ENCODE measurements at regions not wholly inside any gene's neighbourhood (a gene's known extent, or its start where the extent isn't known, plus 50 kb on each side); places are given as distances from the start of the nearest gene placed in this dataset.

- Histone ChIP-seq H3K27me3 (replicated peaks; ENCODE audit: insufficient read depth, low read length) (peaks cover 11% of the 10 kb centered on the region; the same call in 1 of the 2 replicates), H3K9me2 (replicated peaks; ENCODE audit: insufficient read depth, low read length) (no peaks in the 10 kb centered on the region), H4K20me1 (ENCODE audit: insufficient read depth, low read length) (no peaks in the 10 kb centered on the region), H3K9ac (ENCODE audit: low read length) (no peak overlapping the region), H3K79me2 (ENCODE audit: low read length) (no peaks in the 10 kb centered on the region), H3F3A (ENCODE audit: insufficient read depth, low read length) (no peaks in the 10 kb centered on the region; the same call in 1 of the 2 replicates), H2AFZ (ENCODE audit: low read length) (no peak overlapping the region), H3K9me3 (replicated peaks; ENCODE audit: insufficient read depth, low read length) (no peaks in the 10 kb centered on the region), H3K4me1 (ENCODE audit: low read length) (no peaks in the 10 kb centered on the region), H3K4me3 (ENCODE audit: low read length) (no peak overlapping the region), H3K4me2 (ENCODE audit: low read depth, low read length) (no peak overlapping the region), H3K36me3 (replicated peaks; ENCODE audit: insufficient read depth, low read length) (no peaks in the 10 kb centered on the region), H3K27ac (ENCODE audit: low read length) (no peak overlapping the region)
- DNase-seq: no peak
- no peak for TF ChIP-seq EZH2 (optimal IDR thresholded peaks at IDR 0.05; ENCODE audit: low read depth, low read length)
- no peak for TF ChIP-seq EZH2phosphoT487 (IDR thresholded peaks at IDR 0.05; ENCODE audit: low read length)
- TF ChIP-seq CTCF (IDR thresholded peaks at IDR 0.05; ENCODE audit: low read length): no peak
Measured at GRCh38 chr17:45718791-45719190, 65.3 kb upstream of the CRHR1 start.

- H3K4me1 ChIP-seq (ENCODE audit: low read length): no peaks in the 10 kb centered on the region
- no peaks in the 10 kb centered on the region for H3K36me3 ChIP-seq (replicated peaks; ENCODE audit: insufficient read depth, low read length)
- H4K20me1 ChIP-seq (ENCODE audit: insufficient read depth, low read length): no peaks in the 10 kb centered on the region
- DNase-seq: no peak
- no peak overlapping the region for H3K4me3 ChIP-seq (ENCODE audit: low read length)
- H2AFZ ChIP-seq (ENCODE audit: low read length): no peak overlapping the region
- no peaks in the 10 kb centered on the region; the same call in 1 of the 2 replicates for H3F3A ChIP-seq (ENCODE audit: insufficient read depth, low read length)
- H3K4me2 ChIP-seq (ENCODE audit: low read depth, low read length): no peak overlapping the region
- H3K9ac ChIP-seq (ENCODE audit: low read length): no peak overlapping the region
- no peak overlapping the region for H3K27ac ChIP-seq (ENCODE audit: low read length)
- no peak for TF ChIP-seq EZH2phosphoT487 (IDR thresholded peaks at IDR 0.05; ENCODE audit: low read length)
- TF ChIP-seq CTCF (IDR thresholded peaks at IDR 0.05; ENCODE audit: low read length): 0 out of 2 replicates have a peak, but pooled peaks have one; percentile 7
- H3K9me3 ChIP-seq (replicated peaks; ENCODE audit: insufficient read depth, low read length): no peaks in the 10 kb centered on the region
- no peaks in the 10 kb centered on the region for H3K79me2 ChIP-seq (ENCODE audit: low read length)
- H3K27me3 ChIP-seq (replicated peaks; ENCODE audit: insufficient read depth, low read length): peaks cover 7% of the 10 kb centered on the region; the same call in 1 of the 2 replicates
- H3K9me2 ChIP-seq (replicated peaks; ENCODE audit: insufficient read depth, low read length): no peaks in the 10 kb centered on the region
Measured at GRCh38 chr17:45719335-45720071, 64.6 kb upstream of the CRHR1 start.

GRCh38 chr17:45720386-45720785, 63.7 kb upstream of the CRHR1 start:
- TF ChIP-seq EZH2phosphoT487 (IDR thresholded peaks at IDR 0.05; ENCODE audit: low read length) (no peak), CTCF (IDR thresholded peaks at IDR 0.05; ENCODE audit: low read length) (no peak), EZH2 (optimal IDR thresholded peaks at IDR 0.05; ENCODE audit: low read depth, low read length) (no peak)
- Histone ChIP-seq H3K27me3 (replicated peaks; ENCODE audit: insufficient read depth, low read length) (peaks cover 9% of the 10 kb centered on the region), H3K36me3 (replicated peaks; ENCODE audit: insufficient read depth, low read length) (no peaks in the 10 kb centered on the region), H3K4me2 (ENCODE audit: low read depth, low read length) (no peak overlapping the region), H3K9me2 (replicated peaks; ENCODE audit: insufficient read depth, low read length) (no peaks in the 10 kb centered on the region), H3K4me1 (ENCODE audit: low read length) (no peaks in the 10 kb centered on the region), H2AFZ (ENCODE audit: low read length) (no peak overlapping the region), H3K27ac (ENCODE audit: low read length) (no peak overlapping the region), H3K9me3 (replicated peaks; ENCODE audit: insufficient read depth, low read length) (no peaks in the 10 kb centered on the region), H3K9ac (ENCODE audit: low read length) (no peak overlapping the region), H4K20me1 (ENCODE audit: insufficient read depth, low read length) (no peaks in the 10 kb centered on the region), H3K4me3 (ENCODE audit: low read length) (no peak overlapping the region), H3K79me2 (ENCODE audit: low read length) (no peaks in the 10 kb centered on the region), H3F3A (ENCODE audit: insufficient read depth, low read length) (no peaks in the 10 kb centered on the region; the same call in 1 of the 2 replicates)
- DNase-seq: no peak

Data from MM.1S (cell line).